Esophagus muscularis mucosa (tissue), 4 donors: ENCODE measurements at regions not wholly inside any gene's neighbourhood (a gene's known extent, or its start where the extent isn't known, plus 50 kb on each side); places are given as distances from the start of the nearest gene placed in this dataset.

ENCODE experiments used
- DNase-seq: peaks from one replicate; pipeline ENCODE4 v3.0.0-alpha.2; 2017; ENCODE audit errors: extremely low spot score
- H3K27ac ChIP-seq, 4 donors: fragments of 200-600 bp; sonication (generic); replicated peaks in 1 of 4; 1 replicate in 3 of 4; 2 replicates in 1 of 4; pipeline ENCODE4 v1.5.1; 2016 to 2019; ENCODE audit warnings: mild to moderate bottlenecking in 1 of 4
- H3K27me3 ChIP-seq, 4 donors: fragments of 200-600 bp; sonication (generic); one replicate each; pipeline versions ENCODE4 v1.5.1 to v1.6.0; 2016 to 2019
- H3K36me3 ChIP-seq, 4 donors: fragments of 200-600 bp; sonication (generic); one replicate each; pipeline ENCODE4 v1.5.1; 2016 to 2019
- H3K4me1 ChIP-seq, 4 donors: fragments of 200-600 bp; sonication (generic); one replicate each; pipeline ENCODE4 v1.5.1; 2016 to 2019
- H3K4me3 ChIP-seq, 4 donors: fragments of 200-600 bp; sonication (generic); 1 replicate in 2 of 4; 2 replicates in 2 of 4; pipeline ENCODE4 v1.5.1; 2016 to 2019; ENCODE audit warnings: mild to moderate bottlenecking in 4 of 4, moderate library complexity in 1 of 4
- H3K9me3 ChIP-seq, 4 donors: fragments of 200-600 bp; sonication (generic); 1 replicate in 3 of 4; 2 replicates in 1 of 4; pipeline ENCODE4 v1.5.1; 2016 to 2019
- EP300 ChIP-seq: sonication (generic); formaldehyde crosslinking; IDR thresholded peaks from one replicate; pipeline ENCODE4 v1.6.1; 2017; ENCODE audit warnings: antibody characterized with exemption
- POLR2A ChIP-seq: fragments of 450-650 bp; IDR thresholded peaks from one replicate; pipeline ENCODE4 v1.6.1; 2017; ENCODE audit warnings: antibody characterized with exemption, moderate library complexity, mild to moderate bottlenecking, low read depth
- POLR2AphosphoS5 ChIP-seq, 2 donors: sonication (generic); formaldehyde crosslinking; IDR thresholded peaks; one replicate each; pipeline ENCODE4 v1.6.1; 2017; ENCODE audit warnings: antibody characterized with exemption in 2 of 2
- WGBS: methylation state at CpG from one replicate; pipeline ENCODE4 v1.1.5; 2018; 5-methylcytosine and 5-hydroxymethylcytosine counted together
- intact Hi-C: fragments of 100-400 bp; cut with DNase I; formaldehyde crosslinking; loops from one replicate; pipeline ENCODE4 v1.15.1; 2023
- TF ChIP-seq, protein P1 (sequence below), 3 experiments: fragments of 200-600 bp in 2 of 3; fragments of 450-650 bp in 1 of 3; sonication (generic) in 2 of 3; IDR thresholded peaks; one replicate each; pipeline ENCODE4 v1.5.1; 2017 to 2019; ENCODE audit warnings: antibody characterized with exemption in 3 of 3, mild to moderate bottlenecking in 2 of 3, moderate library complexity in 1 of 3

DNA sequence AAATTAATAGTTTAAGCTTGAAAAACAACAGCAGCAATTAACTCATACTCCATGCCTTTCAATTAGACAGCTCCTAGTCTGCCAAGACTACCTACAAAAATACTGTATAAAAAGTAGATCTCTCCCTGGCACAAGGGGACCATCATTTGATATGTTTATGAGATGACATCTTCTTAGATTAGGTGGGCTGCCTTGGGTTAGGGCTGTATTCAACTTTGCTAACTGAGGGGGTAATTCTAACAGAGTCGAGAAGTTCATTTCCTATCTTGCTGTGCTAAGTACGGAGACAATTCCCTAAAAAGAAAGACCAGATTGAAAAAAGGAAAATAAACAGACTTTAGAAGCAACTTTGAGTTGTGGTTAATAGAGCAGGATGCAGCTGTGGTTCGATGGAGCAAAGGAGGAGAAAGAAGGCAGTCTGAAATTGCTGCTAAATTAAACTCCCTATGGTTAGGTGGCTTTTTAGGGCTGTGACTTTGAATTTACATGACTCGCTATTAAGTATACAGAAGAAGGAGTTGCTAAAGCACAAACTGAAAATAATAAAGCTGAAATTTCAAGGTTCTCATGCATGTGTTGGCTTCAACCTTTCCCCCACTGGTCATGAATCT, 75.4 kb downstream of the CDC7 start:
- intact Hi-C loops, result no loop called here
- no peak for TF ChIP-seq EP300
- peak; percentile 85 for DNase-seq
- no peak overlapping the region for H3K4me3 ChIP-seq
- no peaks in the 10 kb centered on the region for H3K36me3 ChIP-seq
- H3K4me1 ChIP-seq, result peaks cover 31 to 68% (median 54%) of the 10 kb centered on the region in 4 donors
- no peaks in the 10 kb centered on the region for H3K9me3 ChIP-seq
- WGBS, result 39% methylated on average over 4 of the region's 4 CpGs
- peak overlapping the region; percentile 8 to 56 (median 32) for H3K27ac ChIP-seq
- no peaks in the 10 kb centered on the region for H3K27me3 ChIP-seq

DNA sequence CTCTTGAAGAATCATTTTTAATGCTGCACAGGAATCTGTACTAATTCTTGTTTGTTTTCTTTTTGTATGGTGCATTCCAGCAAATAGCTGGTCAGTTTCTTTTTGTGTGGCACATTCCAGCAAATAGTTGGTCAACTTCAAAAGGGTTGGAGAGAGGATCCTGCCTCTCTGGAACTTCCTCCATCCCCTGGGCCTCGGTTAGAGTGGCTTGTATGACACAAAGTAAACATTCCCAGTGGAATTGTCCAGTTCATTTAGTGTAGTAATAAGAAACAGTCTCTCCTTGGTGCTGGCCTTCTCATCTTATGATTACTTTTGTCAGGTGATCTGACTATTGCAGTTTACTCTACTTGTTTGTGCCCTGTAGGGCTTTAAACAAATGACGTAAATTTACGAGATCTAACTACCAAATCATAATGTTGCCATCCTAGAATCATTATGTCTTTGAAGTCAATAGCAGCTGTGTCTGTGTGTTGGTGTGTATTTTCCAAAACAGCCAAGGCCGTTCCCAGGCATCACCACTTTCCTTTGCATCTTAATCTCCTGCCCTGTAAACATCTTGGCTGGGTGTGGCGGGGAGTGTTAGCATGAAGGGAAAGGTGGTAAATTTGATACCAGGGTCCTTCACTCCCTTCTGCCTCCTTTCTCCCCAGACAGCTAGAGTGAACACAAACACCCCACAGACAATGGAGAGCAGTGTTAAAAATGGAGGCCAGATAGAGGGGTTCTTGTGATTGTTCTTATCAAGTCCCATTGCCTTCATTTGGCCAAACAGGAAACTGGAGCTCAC, 77.9 kb downstream of the CDC7 start:
- H3K9me3 ChIP-seq, result no peaks in the 10 kb centered on the region
- no peaks in the 10 kb centered on the region for H3K36me3 ChIP-seq
- peaks cover 34 to 68% (median 62%) of the 10 kb centered on the region in 4 donors for H3K4me1 ChIP-seq
- TF ChIP-seq EP300 (no peak), POLR2A (no peak), POLR2AphosphoS5 (IDR thresholded peaks at IDR 0.05) (no peak)
- TF ChIP-seq, protein P1, sequence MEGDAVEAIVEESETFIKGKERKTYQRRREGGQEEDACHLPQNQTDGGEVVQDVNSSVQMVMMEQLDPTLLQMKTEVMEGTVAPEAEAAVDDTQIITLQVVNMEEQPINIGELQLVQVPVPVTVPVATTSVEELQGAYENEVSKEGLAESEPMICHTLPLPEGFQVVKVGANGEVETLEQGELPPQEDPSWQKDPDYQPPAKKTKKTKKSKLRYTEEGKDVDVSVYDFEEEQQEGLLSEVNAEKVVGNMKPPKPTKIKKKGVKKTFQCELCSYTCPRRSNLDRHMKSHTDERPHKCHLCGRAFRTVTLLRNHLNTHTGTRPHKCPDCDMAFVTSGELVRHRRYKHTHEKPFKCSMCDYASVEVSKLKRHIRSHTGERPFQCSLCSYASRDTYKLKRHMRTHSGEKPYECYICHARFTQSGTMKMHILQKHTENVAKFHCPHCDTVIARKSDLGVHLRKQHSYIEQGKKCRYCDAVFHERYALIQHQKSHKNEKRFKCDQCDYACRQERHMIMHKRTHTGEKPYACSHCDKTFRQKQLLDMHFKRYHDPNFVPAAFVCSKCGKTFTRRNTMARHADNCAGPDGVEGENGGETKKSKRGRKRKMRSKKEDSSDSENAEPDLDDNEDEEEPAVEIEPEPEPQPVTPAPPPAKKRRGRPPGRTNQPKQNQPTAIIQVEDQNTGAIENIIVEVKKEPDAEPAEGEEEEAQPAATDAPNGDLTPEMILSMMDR (IDR thresholded peaks at IDR 0.05), result no peak
- intact Hi-C loops, result no loop called here
- 84% methylated on average over 5 of the region's 5 CpGs for WGBS
- DNase-seq, result peak; percentile 64
- H3K27me3 ChIP-seq, result no peaks in the 10 kb centered on the region
- peak overlapping the region in 2 of 4 donors; percentile 6 to 49 for H3K27ac ChIP-seq
- H3K4me3 ChIP-seq, result no peak overlapping the region

DNA sequence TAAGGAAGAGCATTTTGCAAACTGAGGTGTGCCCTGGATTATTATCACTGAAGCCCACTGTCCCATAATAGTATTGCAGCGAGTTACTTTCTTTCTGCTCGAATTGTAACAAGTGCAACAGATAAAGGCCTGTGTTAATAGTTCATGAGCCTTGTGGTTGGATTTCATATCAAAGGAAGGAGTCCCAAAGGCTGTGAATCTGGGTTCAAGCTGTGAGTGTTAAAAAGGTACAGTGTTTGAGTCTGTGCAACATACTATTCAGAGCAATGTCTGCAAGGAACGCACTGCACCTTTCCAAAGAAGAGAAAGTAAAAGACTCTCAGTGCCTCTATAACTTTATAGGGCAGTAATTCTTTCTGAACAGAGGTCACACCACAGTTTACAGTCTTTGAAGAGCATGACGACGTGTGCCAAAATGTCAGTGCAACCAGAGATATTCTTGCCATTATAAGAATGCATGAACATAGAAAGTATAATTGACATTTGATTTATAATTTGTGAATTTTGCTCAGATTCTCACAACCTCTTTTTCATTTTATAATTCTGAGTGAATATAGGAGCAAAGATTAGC, 79.1 kb downstream of the CDC7 start:
- Histone ChIP-seq H3K27me3 (no peaks in the 10 kb centered on the region), H3K4me1 (peaks cover 43 to 73% (median 71%) of the 10 kb centered on the region in 4 donors), H3K4me3 (no peak overlapping the region), H3K27ac (peak overlapping the region in 3 of 4 donors; percentile 6 to 49 (median 33)), H3K36me3 (no peaks in the 10 kb centered on the region), H3K9me3 (no peaks in the 10 kb centered on the region)
- peak; percentile 68 for DNase-seq
- 75% methylated on average over 5 of the region's 5 CpGs for WGBS
- TF ChIP-seq POLR2A (no peak), EP300 (no peak), POLR2AphosphoS5 (IDR thresholded peaks at IDR 0.05) (no peak)
- TF ChIP-seq, protein P1 (IDR thresholded peaks at IDR 0.05), result no peak
- intact Hi-C loops, result no loop called here

DNA sequence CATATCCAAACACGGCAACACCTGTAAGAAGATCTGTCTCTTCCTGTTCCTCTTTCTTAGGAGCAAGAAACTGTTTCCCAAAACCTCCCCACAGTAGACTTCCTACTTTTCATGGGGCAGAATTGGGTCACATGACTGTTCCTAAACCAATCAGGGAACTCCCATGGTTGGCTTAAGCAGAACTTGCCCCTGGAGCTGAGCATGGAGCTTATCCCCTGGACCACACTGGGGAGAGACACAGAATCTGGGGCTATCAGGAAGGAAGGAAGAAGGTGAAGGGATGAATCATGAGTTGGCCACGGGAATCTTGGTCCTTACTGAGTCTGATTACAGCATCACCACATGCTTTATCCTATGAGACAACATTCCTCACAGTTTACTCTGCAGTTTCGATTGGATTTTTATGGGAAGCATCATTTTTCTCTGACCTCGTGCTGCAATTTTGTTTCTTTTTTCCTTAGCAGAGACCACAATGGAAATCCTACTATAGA, 81.8 kb downstream of the CDC7 start:
- TF ChIP-seq POLR2AphosphoS5 (IDR thresholded peaks at IDR 0.05) (peak; percentile 14 to 48), EP300 (no peak)
- H3K27me3 ChIP-seq, result no peaks in the 10 kb centered on the region
- H3K9me3 ChIP-seq, result no peaks in the 10 kb centered on the region
- H3K36me3 ChIP-seq, result no peaks in the 10 kb centered on the region
- peak overlapping the region; percentile 60 to 80 (median 68) for H3K27ac ChIP-seq
- 38% methylated on average over 4 of the region's 4 CpGs for WGBS
- intact Hi-C loops, result no loop called here
- DNase-seq, result peak; percentile 90
- peaks cover 34 to 60% (median 55%) of the 10 kb centered on the region in 4 donors for H3K4me1 ChIP-seq
- no peak overlapping the region for H3K4me3 ChIP-seq

DNA sequence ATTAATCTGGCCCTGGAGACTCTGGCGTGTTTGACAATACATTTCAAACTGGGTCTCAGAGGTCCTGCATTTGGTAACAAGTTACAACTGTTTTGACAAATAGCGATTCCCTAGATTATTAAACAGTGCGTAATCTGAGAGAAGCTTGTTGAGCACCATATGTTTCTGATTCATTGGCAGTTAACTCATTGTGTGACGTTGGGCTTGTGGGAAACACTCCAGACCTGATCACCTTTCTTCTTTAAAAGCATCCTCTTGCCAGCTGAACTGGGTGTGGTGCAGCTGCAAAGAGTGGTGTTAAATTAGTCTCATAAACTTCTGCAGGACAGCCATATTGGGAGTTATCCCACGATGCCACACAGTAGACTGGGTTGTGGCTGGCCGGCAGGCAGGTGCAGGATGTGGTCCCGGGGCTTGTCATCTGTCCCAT, 82.7 kb downstream of the CDC7 start:
- Histone ChIP-seq H3K36me3 (no peaks in the 10 kb centered on the region), H3K4me3 (no peak overlapping the region), H3K27ac (peak overlapping the region; percentile 60 to 80 (median 68)), H3K27me3 (no peaks in the 10 kb centered on the region), H3K9me3 (no peaks in the 10 kb centered on the region), H3K4me1 (peaks cover 27 to 53% (median 48%) of the 10 kb centered on the region in 4 donors)
- intact Hi-C loops, result no loop called here
- TF ChIP-seq POLR2A (no peak), POLR2AphosphoS5 (IDR thresholded peaks at IDR 0.05) (no peak), EP300 (no peak)
- TF ChIP-seq, protein P1 (IDR thresholded peaks at IDR 0.05), result no peak
- peak; percentile 77 for DNase-seq
- WGBS, result 39% methylated on average over 7 of the region's 7 CpGs
